IMR-90 (cell line): ENCODE measurements at regions not wholly inside any gene's neighbourhood (a gene's known extent, or its start where the extent isn't known, plus 50 kb on each side); places are given as distances from the start of the nearest gene placed in this dataset.

Source experiments
- ATAC-seq: fragments of 200-7000 bp; cut with Tn5 transposase; 2 replicates; pipeline ENCODE4 v1.9.1; 2020; ENCODE audit warnings: low read depth, mild to moderate bottlenecking, moderate library complexity
- BruUV-seq: library from RNA; stranded (reverse); fragments of 400-500 nt; replicated peaks from 2 replicates; lab custom pipeline; 2021; lab: Mats Ljungman, UMichigan
- CTCF ChIA-PET: fragments of 300-600 bp; formaldehyde crosslinking; extraction: SDS; loops from one replicate; lab custom pipeline; 2021; ENCODE audit warnings: antibody characterized with exemption; lab: Yijun Ruan, JAX
- POLR2A ChIA-PET: fragments of 300-600 bp; sonication (Branson Sonifier 250); formaldehyde crosslinking; loops from one replicate; lab custom pipeline; 2022; ENCODE audit warnings: antibody characterized with exemption; ENCODE audit not compliant: unreplicated experiment; lab: Charles Lee
- DNase-seq: peaks from one replicate; pipeline ENCODE4 v3.0.0; 2013
- H2AFZ ChIP-seq: replicated peaks from 2 replicates; pipeline ENCODE3; 2013; ENCODE audit warnings: low read length, mild to moderate bottlenecking; ENCODE audit not compliant: poor library complexity
- H2AK5ac ChIP-seq: 2 replicates; pipeline ENCODE4 v1.6.1; 2013; ENCODE audit warnings: low read depth, low read length, inconsistent platforms
- H2AK9ac ChIP-seq: replicated peaks from 2 replicates; pipeline ENCODE3; 2013; ENCODE audit warnings: mild to moderate bottlenecking, low read depth, low read length, moderate library complexity; ENCODE audit not compliant: poor library complexity
- H2BK120ac ChIP-seq: 2 replicates; pipeline ENCODE4 v1.6.1; 2013; ENCODE audit warnings: low read depth, low read length, inconsistent platforms
- H2BK15ac ChIP-seq: 3 replicates; pipeline ENCODE4 v1.6.1; 2013; ENCODE audit warnings: low read depth, low read length, inconsistent platforms
- H2BK20ac ChIP-seq: 2 replicates; pipeline ENCODE4 v1.6.1; 2013; ENCODE audit warnings: low read depth, mild to moderate bottlenecking, inconsistent platforms, low read length, moderate library complexity
- H2BK5ac ChIP-seq: 2 replicates; pipeline ENCODE4 v1.6.1; 2013; ENCODE audit warnings: mild to moderate bottlenecking, low read depth, low read length, inconsistent platforms; ENCODE audit not compliant: poor library complexity, severe bottlenecking
- H3K14ac ChIP-seq: replicated peaks from 2 replicates; pipeline ENCODE4 v1.6.1; 2013; ENCODE audit warnings: low read depth, low read length, inconsistent platforms
- H3K18ac ChIP-seq: 2 replicates; pipeline ENCODE4 v1.6.1; 2013; ENCODE audit warnings: low read depth, low read length, control low read depth
- H3K23ac ChIP-seq: 2 replicates; pipeline ENCODE4 v1.6.1; 2013; ENCODE audit warnings: low read depth, low read length, inconsistent platforms
- H3K27ac ChIP-seq: 2 replicates; pipeline ENCODE4 v1.5.1; 2013; ENCODE audit warnings: mild to moderate bottlenecking, control low read depth, low read length; ENCODE audit not compliant: insufficient read depth
- H3K27me3 ChIP-seq: 2 replicates; pipeline ENCODE4 v1.6.1; 2013; ENCODE audit warnings: low read length; ENCODE audit not compliant: control insufficient read depth, insufficient read depth
- H3K36me3 ChIP-seq: 2 replicates; pipeline ENCODE4 v1.6.1; 2013; ENCODE audit warnings: low read length, mixed read lengths; ENCODE audit not compliant: control insufficient read depth, insufficient read depth
- H3K4ac ChIP-seq: 2 replicates; pipeline ENCODE4 v1.6.1; 2013; ENCODE audit warnings: low read depth, low read length, inconsistent platforms
- H3K4me1 ChIP-seq: 2 replicates; pipeline ENCODE4 v1.6.1; 2013; ENCODE audit warnings: low read length, mixed read lengths; ENCODE audit not compliant: control insufficient read depth, insufficient read depth
- H3K4me2 ChIP-seq: 2 replicates; pipeline ENCODE4 v1.6.1; 2013; ENCODE audit warnings: low read depth, mild to moderate bottlenecking, control low read depth, low read length, moderate library complexity
- H3K4me3 ChIP-seq: 2 replicates; pipeline ENCODE4 v1.5.1; 2013; ENCODE audit warnings: low read depth, mild to moderate bottlenecking, control low read depth, low read length, moderate library complexity; ENCODE audit not compliant: insufficient read depth
- H3K56ac ChIP-seq: 2 replicates; pipeline ENCODE4 v1.6.1; 2013; ENCODE audit warnings: low read length, inconsistent platforms; ENCODE audit not compliant: insufficient read depth; ENCODE audit errors: extremely low read depth
- H3K79me1 ChIP-seq, 2 experiments: 2 replicates each; pipeline ENCODE4 v1.6.1; 2013; ENCODE audit warnings: low read length in 2 of 2, inconsistent platforms in 1 of 2, low read depth in 1 of 2
- H3K9ac ChIP-seq: 2 replicates; pipeline ENCODE4 v1.6.1; 2013; ENCODE audit warnings: low read depth, low read length, control low read depth
- H3K9me1 ChIP-seq: 2 replicates; pipeline ENCODE4 v1.6.1; 2013; ENCODE audit warnings: low read length, inconsistent platforms; ENCODE audit not compliant: insufficient read depth
- H3K9me3 ChIP-seq: 2 replicates; pipeline ENCODE4 v1.6.1; 2013; ENCODE audit warnings: low read length; ENCODE audit not compliant: control insufficient read depth, insufficient read depth
- H4K20me1 ChIP-seq: 2 replicates; pipeline ENCODE4 v1.6.1; 2013; ENCODE audit warnings: low read length, inconsistent platforms; ENCODE audit not compliant: insufficient read depth
- H4K5ac ChIP-seq: 2 replicates; pipeline ENCODE4 v1.6.1; 2013; ENCODE audit warnings: mild to moderate bottlenecking, low read depth, low read length, control low read depth
- H4K8ac ChIP-seq, 2 experiments: 2 replicates each; pipeline ENCODE4 v1.6.1; 2013; ENCODE audit warnings: low read depth in 2 of 2, low read length in 2 of 2, control low read depth in 1 of 2, inconsistent platforms in 1 of 2
- H4K91ac ChIP-seq: 2 replicates; pipeline ENCODE4 v1.6.1; 2013; ENCODE audit warnings: low read depth, low read length, inconsistent platforms; ENCODE audit not compliant: insufficient read depth
- BHLHE40 ChIP-seq: fragments of 150-350 bp; IDR thresholded peaks from 2 replicates; pipeline ENCODE4 v1.6.1; 2016; ENCODE audit warnings: mild to moderate bottlenecking, low read depth, low read length
- CHD1 ChIP-seq: IDR thresholded peaks from 2 replicates; pipeline ENCODE4 v1.6.1; 2012; ENCODE audit warnings: low read depth, low read length, improper control_type of control experiment
- ELK1 ChIP-seq: fragments of 150-350 bp; IDR thresholded peaks from 2 replicates; pipeline ENCODE4 v1.6.1; 2016; ENCODE audit warnings: low read depth, mild to moderate bottlenecking, low read length, moderate library complexity, borderline replicate concordance
- FOS ChIP-seq: fragments of 150-350 bp; IDR thresholded peaks from 2 replicates; pipeline ENCODE4 v1.6.1; 2016; ENCODE audit warnings: low read depth, low read length
- MXI1 ChIP-seq: IDR thresholded peaks from 2 replicates; pipeline ENCODE4 v1.6.1; 2012; ENCODE audit warnings: low read depth, mild to moderate bottlenecking, low read length, moderate library complexity, borderline replicate concordance
- POLR2A ChIP-seq: IDR thresholded peaks from 2 replicates; pipeline ENCODE4 v1.6.1; 2012; ENCODE audit warnings: mild to moderate bottlenecking, low read depth, low read length
- RAD21 ChIP-seq: IDR thresholded peaks from 2 replicates; pipeline ENCODE4 v1.6.1; 2012; ENCODE audit warnings: low read length, improper control_type of control experiment
- SMC3 ChIP-seq: fragments of 150-350 bp; IDR thresholded peaks from 2 replicates; pipeline ENCODE4 v1.6.1; 2016; ENCODE audit warnings: low read depth, mild to moderate bottlenecking, antibody characterized with exemption, low read length, moderate library complexity
- dilution Hi-C: fragments of 300-500 bp; cut with HindIII; formaldehyde crosslinking; loops from one replicate; pipeline ENCODE4 v1.14.3; 2018; ENCODE audit warnings: low sequenced_read_pairs; ENCODE audit not compliant: unreplicated experiment
- in situ Hi-C: fragments of 300-500 bp; cut with MboI; formaldehyde crosslinking; loops from 3 replicates; pipeline ENCODE4 v1.14.3; 2019; ENCODE audit warnings: low sequenced_read_pairs, inconsistent platforms, mixed read lengths
- intact Hi-C: fragments of 100-400 bp; cut with micrococcal nuclease; formaldehyde crosslinking; loops from 2 replicates; pipeline ENCODE4 v1.10.0; 2022
- TF ChIP-seq, protein P1 (sequence below): fragments of 150-350 bp; IDR thresholded peaks from 2 replicates; pipeline ENCODE4 v1.6.1; 2017; ENCODE audit warnings: mild to moderate bottlenecking, antibody characterized with exemption, low read length, low read depth
- TF ChIP-seq, protein P2 (sequence below): conservative IDR thresholded peaks from 2 replicates; pipeline ENCODE4 v1.5.1; 2012; ENCODE audit warnings: mild to moderate bottlenecking, low read depth, low read length, improper control_type of control experiment

DNA sequence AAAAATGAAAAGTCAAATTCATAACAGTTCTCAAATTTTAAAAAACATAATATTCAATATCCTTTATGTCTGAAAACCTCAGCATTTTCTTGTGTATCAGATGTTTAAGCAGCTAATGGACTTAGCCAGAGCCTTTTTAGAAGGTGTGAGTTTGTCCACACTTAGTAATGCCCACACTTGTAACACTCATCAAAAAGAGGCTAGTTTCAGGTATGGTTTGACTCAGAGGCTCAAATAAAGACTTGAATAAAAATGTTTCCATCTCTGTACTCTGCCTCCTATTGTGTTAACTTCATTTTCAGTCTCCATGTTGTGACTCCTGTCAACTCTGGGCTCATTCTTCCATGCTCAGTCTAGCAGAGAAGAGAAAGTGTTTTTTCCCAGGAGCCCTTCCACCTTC is 311.6 kb downstream of the IRS1 start:
- Histone ChIP-seq H4K8ac (0 out of 4 replicates have a peak overlapping the region, but pooled peaks of 1 of the 2 experiments have one; percentile 24), H3K27ac (no peak overlapping the region), H3K9me1 (peaks cover 4% of the 10 kb centered on the region), H2BK20ac (peak overlapping the region; percentile 80), H3K56ac (no peak overlapping the region), H3K4me3 (no peak overlapping the region), H4K5ac (peak overlapping the region; percentile 66; the same call in 1 of the 2 replicates), H3K9me3 (no peaks in the 10 kb centered on the region), H3K36me3 (no peaks in the 10 kb centered on the region), H4K91ac (peak overlapping the region; percentile 66), H3K4ac (peak overlapping the region; percentile 60), H3K18ac (peak overlapping the region; percentile 91; the same call in 1 of the 2 replicates), H3K79me1 (peaks cover 0 to 8% of the 10 kb centered on the region in 2 experiments; a peak in 1 of 4 replicates), H2AFZ (no peak overlapping the region), H2AK9ac (no peak overlapping the region), H3K27me3 (no peaks in the 10 kb centered on the region), H3K14ac (peak overlapping the region; percentile 31; the same call in 1 of the 2 replicates), H4K20me1 (no peaks in the 10 kb centered on the region), H2BK5ac (no peak overlapping the region), H3K4me2 (no peak overlapping the region), H2BK15ac (peak overlapping the region; percentile 57), H3K23ac (peak overlapping the region; percentile 59; the same call in 1 of the 2 replicates), H3K9ac (no peak overlapping the region), H2AK5ac (peak overlapping the region; percentile 70; the same call in 1 of the 2 replicates), H2BK120ac (peak overlapping the region; percentile 58), H3K4me1 (peaks cover 11% of the 10 kb centered on the region)
- CTCF ChIA-PET: no interaction called here
- DNase-seq (no peak), ATAC-seq (no peak)
- in situ Hi-C loops (no loop called here), dilution Hi-C loops (no loop called here), intact Hi-C loops (no loop called here)
- BruUV-seq: no TSS peak
- POLR2A ChIA-PET: no interaction called here
- TF ChIP-seq SMC3 (no peak), FOS (no peak), RAD21 (no peak), POLR2A (no peak), MXI1 (no peak), CHD1 (no peak), ELK1 (no peak), BHLHE40 (no peak)
- TF ChIP-seq, protein P1, sequence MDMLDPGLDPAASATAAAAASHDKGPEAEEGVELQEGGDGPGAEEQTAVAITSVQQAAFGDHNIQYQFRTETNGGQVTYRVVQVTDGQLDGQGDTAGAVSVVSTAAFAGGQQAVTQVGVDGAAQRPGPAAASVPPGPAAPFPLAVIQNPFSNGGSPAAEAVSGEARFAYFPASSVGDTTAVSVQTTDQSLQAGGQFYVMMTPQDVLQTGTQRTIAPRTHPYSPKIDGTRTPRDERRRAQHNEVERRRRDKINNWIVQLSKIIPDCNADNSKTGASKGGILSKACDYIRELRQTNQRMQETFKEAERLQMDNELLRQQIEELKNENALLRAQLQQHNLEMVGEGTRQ: no peak
- TF ChIP-seq, protein P2, sequence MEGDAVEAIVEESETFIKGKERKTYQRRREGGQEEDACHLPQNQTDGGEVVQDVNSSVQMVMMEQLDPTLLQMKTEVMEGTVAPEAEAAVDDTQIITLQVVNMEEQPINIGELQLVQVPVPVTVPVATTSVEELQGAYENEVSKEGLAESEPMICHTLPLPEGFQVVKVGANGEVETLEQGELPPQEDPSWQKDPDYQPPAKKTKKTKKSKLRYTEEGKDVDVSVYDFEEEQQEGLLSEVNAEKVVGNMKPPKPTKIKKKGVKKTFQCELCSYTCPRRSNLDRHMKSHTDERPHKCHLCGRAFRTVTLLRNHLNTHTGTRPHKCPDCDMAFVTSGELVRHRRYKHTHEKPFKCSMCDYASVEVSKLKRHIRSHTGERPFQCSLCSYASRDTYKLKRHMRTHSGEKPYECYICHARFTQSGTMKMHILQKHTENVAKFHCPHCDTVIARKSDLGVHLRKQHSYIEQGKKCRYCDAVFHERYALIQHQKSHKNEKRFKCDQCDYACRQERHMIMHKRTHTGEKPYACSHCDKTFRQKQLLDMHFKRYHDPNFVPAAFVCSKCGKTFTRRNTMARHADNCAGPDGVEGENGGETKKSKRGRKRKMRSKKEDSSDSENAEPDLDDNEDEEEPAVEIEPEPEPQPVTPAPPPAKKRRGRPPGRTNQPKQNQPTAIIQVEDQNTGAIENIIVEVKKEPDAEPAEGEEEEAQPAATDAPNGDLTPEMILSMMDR: no peak
